ENCODE measurements at regions not wholly inside any gene's neighbourhood (a gene's known extent, or its start where the extent isn't known, plus 50 kb on each side); places are given as distances from the start of the nearest gene placed in this dataset.

DNA sequence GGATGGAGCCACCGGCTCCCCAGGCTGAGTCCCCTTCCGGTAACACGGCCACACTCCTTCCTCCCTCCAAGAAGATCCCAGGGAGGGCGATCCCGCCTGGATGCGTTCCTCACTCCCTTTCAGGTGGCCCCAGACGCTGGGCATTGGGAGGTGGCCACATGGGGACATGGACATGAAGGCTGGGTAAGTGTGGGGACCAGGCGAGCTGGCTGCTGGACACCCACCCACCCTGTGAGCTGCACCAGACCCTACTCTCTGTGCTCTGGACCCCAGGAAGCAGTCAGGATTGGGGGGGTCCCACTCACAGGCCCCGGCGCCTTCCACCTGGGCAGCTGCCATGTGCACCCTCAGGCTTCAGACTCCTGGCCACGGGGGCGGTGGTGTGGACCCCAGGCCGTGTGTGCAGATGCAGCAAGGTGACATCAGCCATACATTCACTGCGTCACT, 932.8 kb downstream of the BRD1 start:
- WGBS, 4 donors, result 82 to 87% (median 84%) methylated on average over 14 of the region's 14 CpGs
- ATAC-seq (no peak), DNase-seq (peak in 2 of 5 donors; percentile 15 to 42)
- Histone ChIP-seq H3K36me3 (no peaks in the 10 kb centered on the region), H3K4me1 (no peaks in the 10 kb centered on the region), H3K27me3 (peaks cover 0 to 31% (median 0%) of the 10 kb centered on the region in 9 donors), H3K27ac (no peak overlapping the region), H3K4me3 (no peak overlapping the region), H3K9me3 (peaks cover 0 to 6% (median 0%) of the 10 kb centered on the region in 12 donors)
- no peak for TF ChIP-seq POLR2A (IDR thresholded peaks at IDR 0.05)
- TF ChIP-seq, protein P1, sequence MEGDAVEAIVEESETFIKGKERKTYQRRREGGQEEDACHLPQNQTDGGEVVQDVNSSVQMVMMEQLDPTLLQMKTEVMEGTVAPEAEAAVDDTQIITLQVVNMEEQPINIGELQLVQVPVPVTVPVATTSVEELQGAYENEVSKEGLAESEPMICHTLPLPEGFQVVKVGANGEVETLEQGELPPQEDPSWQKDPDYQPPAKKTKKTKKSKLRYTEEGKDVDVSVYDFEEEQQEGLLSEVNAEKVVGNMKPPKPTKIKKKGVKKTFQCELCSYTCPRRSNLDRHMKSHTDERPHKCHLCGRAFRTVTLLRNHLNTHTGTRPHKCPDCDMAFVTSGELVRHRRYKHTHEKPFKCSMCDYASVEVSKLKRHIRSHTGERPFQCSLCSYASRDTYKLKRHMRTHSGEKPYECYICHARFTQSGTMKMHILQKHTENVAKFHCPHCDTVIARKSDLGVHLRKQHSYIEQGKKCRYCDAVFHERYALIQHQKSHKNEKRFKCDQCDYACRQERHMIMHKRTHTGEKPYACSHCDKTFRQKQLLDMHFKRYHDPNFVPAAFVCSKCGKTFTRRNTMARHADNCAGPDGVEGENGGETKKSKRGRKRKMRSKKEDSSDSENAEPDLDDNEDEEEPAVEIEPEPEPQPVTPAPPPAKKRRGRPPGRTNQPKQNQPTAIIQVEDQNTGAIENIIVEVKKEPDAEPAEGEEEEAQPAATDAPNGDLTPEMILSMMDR (IDR thresholded peaks at IDR 0.05), result no peak
- intact Hi-C loops (cut with DNase I), result no loop called here

DNA sequence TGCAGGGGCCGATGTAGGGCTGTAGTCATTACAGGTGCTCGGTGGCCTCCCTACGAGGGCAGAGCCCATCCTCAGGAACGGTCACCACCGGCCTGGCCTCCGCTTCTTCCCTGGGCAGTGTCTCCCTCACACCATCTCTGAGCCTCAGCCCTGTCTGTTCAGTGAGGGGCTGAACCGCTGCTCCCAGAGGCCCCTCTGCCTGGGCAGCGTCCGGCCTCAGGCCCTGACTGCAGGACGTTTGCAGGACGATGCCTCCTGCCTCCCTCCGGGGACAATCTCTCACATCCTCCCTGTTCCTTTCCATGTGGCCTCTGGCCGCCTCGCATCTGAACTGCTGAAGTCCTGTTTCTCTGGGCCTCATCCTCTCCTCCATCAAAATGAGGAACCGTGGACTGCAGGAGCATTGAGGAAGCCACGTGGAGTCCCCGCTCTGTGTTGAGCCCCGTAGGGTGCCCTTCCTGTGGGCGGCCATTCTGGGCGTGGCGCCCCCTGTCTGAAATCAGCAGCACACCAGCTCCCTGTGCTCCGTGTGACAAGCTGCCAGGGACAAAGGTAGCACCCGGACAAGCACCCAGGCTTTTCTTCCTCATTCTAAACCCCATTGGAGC, 933.5 kb downstream of the BRD1 start:
- Histone ChIP-seq H3K36me3 (no peaks in the 10 kb centered on the region), H3K9me3 (peaks cover 0 to 6% (median 0%) of the 10 kb centered on the region in 12 donors), H3K27me3 (peaks cover 0 to 31% (median 0%) of the 10 kb centered on the region in 9 donors), H3K27ac (no peak overlapping the region), H3K4me3 (no peak overlapping the region), H3K4me1 (no peaks in the 10 kb centered on the region)
- WGBS, 4 donors, result 65 to 77% (median 71%) methylated on average over 14 to 23 of the region's 23 CpGs
- intact Hi-C loops (cut with DNase I), result no loop called here
- ATAC-seq, result no peak
- TF ChIP-seq, protein P1 (IDR thresholded peaks at IDR 0.05), result no peak
- TF ChIP-seq POLR2A (IDR thresholded peaks at IDR 0.05), result no peak
- peak in 2 of 5 donors; percentile 7 to 52 for DNase-seq

DNA sequence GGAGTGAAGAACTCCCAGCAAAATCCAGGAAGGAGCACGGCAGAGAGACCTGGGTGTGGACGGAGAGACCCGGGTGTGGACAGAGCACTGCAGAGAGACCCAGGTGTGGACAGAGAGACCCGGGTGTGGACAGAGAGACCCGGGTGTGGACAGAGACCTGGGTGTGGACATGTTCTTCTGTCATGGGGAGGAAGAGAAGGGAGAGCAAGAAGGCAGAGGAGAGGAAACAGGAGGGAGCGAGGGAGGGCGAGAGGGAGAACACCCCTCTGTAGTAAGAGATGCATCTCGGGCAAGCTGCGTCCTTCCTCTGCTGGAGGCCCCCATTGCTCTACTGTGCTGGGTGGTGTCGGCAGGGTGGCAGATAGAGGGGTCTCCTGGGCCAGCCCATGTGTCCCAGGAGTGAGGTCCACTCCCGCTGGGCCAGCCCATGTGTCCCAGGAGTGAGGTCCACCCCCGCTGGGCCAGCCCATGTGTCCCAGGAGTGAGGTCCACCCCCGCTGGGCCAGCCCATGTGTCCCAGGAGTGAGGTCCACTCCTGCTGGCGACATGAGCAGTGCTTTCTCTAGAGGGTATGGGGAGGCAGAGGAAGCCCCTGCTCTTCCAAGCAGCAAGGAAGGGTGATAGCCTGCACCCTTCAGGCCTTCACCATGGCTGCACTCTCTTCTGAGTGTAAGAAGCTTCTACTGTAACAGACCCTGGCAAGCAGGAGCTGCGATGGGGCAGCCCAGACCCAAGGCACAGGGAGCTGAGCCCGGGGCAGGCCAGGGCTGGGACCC, 934.2 kb downstream of the BRD1 start:
- ATAC-seq (no peak), DNase-seq (peak in 2 of 5 donors; percentile 7 to 59)
- H3K9me3 ChIP-seq, result peaks cover 0 to 6% (median 0%) of the 10 kb centered on the region in 12 donors
- 75 to 82% (median 80%) methylated on average over 12 to 16 of the region's 16 CpGs for WGBS, 4 donors
- H3K4me3 ChIP-seq, result no peak overlapping the region
- intact Hi-C loops (cut with DNase I), result no loop called here
- no peaks in the 10 kb centered on the region for H3K36me3 ChIP-seq
- no peak overlapping the region for H3K27ac ChIP-seq
- TF ChIP-seq POLR2A (IDR thresholded peaks at IDR 0.05), result no peak
- TF ChIP-seq, protein P1 (IDR thresholded peaks at IDR 0.05), result no peak
- H3K27me3 ChIP-seq, result peaks cover 0 to 31% (median 0%) of the 10 kb centered on the region in 9 donors
- no peaks in the 10 kb centered on the region for H3K4me1 ChIP-seq

DNA sequence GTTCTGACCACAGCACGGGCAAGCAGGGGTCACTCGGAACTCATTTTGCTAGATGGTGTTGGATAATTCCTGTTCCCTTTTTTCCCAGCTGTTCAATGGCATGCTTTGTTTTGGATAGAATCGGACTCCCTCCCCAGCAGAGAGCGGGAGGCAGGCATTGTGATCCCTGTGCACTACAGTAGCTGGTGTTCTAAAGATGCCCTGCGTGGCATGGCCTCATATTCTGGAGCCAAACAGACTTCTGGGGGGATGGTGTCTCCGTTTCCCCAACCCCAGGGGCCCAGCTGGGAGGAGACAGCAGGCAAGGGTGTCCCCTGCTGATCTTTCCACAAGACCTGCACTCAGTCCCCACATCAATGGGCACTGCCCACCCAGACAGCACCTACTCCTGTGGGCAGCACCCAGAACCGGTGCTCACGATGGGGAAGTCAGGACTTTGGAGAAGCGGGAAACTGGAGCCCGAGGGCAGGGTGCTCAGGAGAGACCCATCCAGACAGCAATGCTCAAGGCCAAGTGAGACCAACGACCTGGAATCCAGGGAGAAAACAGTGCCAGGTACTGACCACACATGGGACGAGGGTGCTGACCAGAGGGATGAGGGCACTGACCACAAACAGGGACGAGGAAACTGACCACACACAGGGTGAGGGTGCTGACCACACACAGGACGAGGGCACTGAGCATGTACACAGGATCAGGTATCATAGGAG, 934.9 kb downstream of the BRD1 start:
- Histone ChIP-seq H3K27me3 (peaks cover 0 to 31% (median 0%) of the 10 kb centered on the region in 9 donors), H3K4me3 (no peak overlapping the region), H3K27ac (no peak overlapping the region), H3K4me1 (no peaks in the 10 kb centered on the region), H3K36me3 (no peaks in the 10 kb centered on the region), H3K9me3 (peaks cover 0 to 6% (median 0%) of the 10 kb centered on the region in 12 donors)
- intact Hi-C loops (cut with DNase I), result no loop called here
- TF ChIP-seq, protein P1 (IDR thresholded peaks at IDR 0.05), result no peak
- no peak for TF ChIP-seq POLR2A (IDR thresholded peaks at IDR 0.05)
- ATAC-seq (no peak), DNase-seq (no peak)
- 65 to 74% (median 70%) methylated on average over 11 to 14 of the region's 14 CpGs for WGBS, 4 donors

Measured in heart left ventricle (tissue), 16 donors.